ENCODE measurements at regions not wholly inside any gene's neighbourhood (a gene's known extent, or its start where the extent isn't known, plus 50 kb on each side); places are given as distances from the start of the nearest gene placed in this dataset.
"Not testable (repeated sequence)": the region's sequence is repeated elsewhere in the genome, so short reads cannot be mapped to it uniquely, and the experiment has no call there.

GRCh38 chr1:166433404-166434304, 266.9 kb upstream of the FAM78B start:
- not testable (repeated sequence) for TF ChIP-seq EZH2phosphoT487 (conservative IDR thresholded peaks at IDR 0.05; ENCODE audit: low read length)
- TF ChIP-seq, protein P1, sequence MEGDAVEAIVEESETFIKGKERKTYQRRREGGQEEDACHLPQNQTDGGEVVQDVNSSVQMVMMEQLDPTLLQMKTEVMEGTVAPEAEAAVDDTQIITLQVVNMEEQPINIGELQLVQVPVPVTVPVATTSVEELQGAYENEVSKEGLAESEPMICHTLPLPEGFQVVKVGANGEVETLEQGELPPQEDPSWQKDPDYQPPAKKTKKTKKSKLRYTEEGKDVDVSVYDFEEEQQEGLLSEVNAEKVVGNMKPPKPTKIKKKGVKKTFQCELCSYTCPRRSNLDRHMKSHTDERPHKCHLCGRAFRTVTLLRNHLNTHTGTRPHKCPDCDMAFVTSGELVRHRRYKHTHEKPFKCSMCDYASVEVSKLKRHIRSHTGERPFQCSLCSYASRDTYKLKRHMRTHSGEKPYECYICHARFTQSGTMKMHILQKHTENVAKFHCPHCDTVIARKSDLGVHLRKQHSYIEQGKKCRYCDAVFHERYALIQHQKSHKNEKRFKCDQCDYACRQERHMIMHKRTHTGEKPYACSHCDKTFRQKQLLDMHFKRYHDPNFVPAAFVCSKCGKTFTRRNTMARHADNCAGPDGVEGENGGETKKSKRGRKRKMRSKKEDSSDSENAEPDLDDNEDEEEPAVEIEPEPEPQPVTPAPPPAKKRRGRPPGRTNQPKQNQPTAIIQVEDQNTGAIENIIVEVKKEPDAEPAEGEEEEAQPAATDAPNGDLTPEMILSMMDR (IDR thresholded peaks at IDR 0.05; ENCODE audit: insufficient read depth, low read length, poor library complexity, severe bottlenecking): not testable (repeated sequence)
